GM12872 (cell line): ENCODE measurements at regions not wholly inside any gene's neighbourhood (a gene's known extent, or its start where the extent isn't known, plus 50 kb on each side); places are given as distances from the start of the nearest gene placed in this dataset.

Source experiments
- TF ChIP-seq, protein P1 (sequence below): IDR thresholded peaks from 3 replicates; pipeline ENCODE4 v1.5.1; 2011; ENCODE audit warnings: low read depth, mild to moderate bottlenecking, low read length, moderate library complexity; ENCODE audit not compliant: insufficient read depth

DNA sequence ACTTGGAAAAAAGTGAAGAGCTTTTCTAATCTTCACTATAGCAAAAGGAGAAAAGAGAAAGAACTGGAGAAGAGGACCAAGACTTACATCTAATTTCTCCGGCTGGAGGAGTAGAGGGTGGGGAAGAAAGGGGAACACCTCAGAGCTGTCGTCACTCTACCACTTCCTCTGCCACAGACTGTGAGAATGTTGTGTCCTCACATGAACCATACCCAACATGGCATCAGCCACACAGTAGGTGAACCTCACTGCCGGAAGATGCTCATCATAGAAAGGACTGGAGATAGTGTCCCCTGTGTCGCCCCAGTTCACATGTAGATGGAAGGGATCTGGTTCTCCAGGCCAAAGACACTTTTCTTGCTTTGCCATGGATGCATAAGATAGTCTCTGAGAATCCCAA is 604.4 kb upstream of the NOX3 start:
- TF ChIP-seq, protein P1, sequence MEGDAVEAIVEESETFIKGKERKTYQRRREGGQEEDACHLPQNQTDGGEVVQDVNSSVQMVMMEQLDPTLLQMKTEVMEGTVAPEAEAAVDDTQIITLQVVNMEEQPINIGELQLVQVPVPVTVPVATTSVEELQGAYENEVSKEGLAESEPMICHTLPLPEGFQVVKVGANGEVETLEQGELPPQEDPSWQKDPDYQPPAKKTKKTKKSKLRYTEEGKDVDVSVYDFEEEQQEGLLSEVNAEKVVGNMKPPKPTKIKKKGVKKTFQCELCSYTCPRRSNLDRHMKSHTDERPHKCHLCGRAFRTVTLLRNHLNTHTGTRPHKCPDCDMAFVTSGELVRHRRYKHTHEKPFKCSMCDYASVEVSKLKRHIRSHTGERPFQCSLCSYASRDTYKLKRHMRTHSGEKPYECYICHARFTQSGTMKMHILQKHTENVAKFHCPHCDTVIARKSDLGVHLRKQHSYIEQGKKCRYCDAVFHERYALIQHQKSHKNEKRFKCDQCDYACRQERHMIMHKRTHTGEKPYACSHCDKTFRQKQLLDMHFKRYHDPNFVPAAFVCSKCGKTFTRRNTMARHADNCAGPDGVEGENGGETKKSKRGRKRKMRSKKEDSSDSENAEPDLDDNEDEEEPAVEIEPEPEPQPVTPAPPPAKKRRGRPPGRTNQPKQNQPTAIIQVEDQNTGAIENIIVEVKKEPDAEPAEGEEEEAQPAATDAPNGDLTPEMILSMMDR: no peak

DNA sequence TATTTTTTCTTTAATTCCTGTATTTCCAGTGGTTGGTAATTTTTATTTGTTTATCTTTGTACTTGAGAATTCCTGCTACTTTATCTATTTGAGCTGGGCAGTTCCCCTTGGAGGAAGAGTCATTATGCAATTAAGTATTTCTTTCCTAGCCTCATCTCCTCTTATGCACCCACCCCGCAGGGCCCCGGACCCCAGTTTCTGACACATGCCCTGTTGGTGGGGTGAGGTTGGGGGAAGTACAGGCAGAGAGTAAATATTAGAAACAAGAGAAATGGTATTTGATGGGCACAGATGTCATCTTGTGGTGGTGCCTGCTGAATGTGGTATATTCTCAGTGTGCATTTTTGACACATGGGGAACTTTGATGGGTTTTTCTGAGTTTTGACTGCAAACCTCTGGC is 602.7 kb upstream of the NOX3 start:
- TF ChIP-seq, protein P1: no peak

DNA sequence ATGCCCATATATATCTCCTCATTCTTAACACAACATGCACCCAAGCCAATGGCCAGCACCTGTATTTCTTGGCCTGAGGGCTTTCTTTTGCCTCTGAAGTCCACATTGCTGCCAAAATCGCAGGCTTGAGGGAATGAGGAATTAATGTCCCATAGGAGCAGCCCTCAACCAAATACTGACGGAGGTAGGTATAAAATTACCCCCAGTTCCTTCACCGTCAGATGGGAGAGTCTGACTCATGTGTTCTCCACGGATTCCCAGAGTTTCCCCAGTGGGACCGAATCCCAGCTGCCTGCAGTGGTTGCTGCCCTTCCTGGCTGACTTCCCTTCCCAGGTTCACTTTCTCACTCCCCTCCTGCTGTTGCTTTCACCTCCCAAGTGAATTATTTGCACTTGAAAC is 602.2 kb upstream of the NOX3 start:
- TF ChIP-seq, protein P1: no peak

DNA sequence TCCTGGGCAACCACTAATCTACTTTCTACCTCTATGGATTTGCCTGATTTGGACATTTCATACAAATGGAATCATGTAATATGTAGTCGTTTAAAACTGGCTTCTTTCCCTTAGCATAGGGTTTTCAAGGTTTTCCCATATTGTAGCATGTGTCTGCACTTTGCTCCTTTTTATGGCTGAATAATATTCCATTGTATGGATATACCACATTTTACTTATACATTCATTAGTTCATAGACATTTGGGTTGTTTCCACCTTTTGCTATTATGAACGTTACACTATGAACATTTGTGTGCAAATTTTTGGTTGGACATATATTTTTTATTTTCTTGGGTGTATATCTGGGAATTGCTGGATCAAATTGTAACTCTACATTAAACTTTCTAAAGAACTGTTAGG is 600.4 kb upstream of the NOX3 start:
- TF ChIP-seq, protein P1: no peak

DNA sequence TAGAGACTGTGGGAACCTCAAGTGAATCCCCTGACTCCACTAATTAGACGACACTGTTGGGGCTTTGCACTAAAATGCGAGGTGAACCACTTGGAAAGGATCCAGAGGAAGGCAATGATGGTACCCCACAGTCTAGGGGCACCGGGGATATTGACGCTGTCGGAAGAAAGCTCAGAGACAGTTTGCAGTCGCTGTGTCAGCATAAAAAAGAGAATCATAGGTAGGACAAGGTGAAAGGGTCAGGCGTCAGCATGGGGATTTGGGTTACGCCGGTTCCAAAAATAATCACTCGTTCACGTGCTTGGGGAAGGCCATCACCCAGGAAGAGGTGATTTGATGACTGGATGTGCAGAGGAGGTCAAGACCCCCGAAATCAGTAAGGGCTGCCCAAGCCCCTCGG is 598.0 kb upstream of the NOX3 start:
- TF ChIP-seq, protein P1: no peak

DNA sequence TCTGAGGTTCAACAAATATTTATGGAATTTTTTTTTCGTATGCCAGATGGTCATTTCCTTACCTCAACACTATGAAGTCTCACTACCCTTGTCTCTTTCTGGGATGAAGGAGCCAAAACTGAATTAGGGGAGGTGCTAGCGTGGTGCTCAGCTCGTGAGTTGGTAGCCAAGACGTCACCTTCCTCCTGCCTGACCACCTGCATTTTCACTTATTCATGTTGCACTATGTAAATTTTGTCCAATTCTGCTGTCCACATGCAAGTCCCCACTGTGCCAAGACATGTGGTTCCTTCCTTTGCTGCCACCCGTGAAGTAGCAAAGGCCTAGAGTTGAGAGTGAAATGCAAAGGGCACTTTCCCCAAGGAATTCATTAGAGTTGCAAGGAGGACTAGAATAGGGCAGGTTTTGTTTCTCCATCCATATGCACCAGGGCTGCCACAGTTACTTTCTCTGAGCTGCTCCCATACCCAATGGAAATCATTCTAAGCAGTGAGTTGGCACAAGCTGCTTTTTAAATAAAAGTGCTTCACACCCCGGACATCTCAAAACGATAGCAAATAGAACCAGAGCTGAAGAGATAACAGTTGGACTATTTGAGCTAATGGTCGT is 591.3 kb upstream of the NOX3 start:
- TF ChIP-seq, protein P1: no peak

DNA sequence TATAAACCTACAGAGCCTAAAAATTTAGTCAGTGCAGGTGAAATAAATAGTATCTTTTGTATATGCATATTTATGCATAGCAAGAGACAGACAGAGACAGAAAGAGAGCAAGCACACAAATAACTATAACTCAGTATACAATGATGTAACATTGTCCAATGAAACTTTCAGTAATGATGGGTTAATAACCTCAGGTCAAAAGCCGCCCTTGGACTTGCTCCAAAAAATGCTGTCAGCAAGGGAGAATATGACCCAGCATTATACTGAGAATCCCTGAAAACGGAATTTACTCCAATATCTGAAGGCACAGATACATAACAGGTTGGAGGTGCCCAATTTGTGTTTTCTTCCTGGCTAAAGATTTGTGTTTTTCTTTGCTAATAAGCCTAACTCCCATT is 590.6 kb upstream of the NOX3 start:
- TF ChIP-seq, protein P1: no peak
